HepG2 (cell line): ENCODE measurements at regions not wholly inside any gene's neighbourhood (a gene's known extent, or its start where the extent isn't known, plus 50 kb on each side); places are given as distances from the start of the nearest gene placed in this dataset.

Source experiments
- ATAC-seq: fragments of 200-7000 bp; cut with Tn5 transposase; 3 replicates; pipeline ENCODE4 v1.9.1; 2020; ENCODE audit warnings: mild to moderate bottlenecking, moderate library complexity
- BruUV-seq: library from RNA; stranded (reverse); fragments of 400-500 nt; replicated peaks from 2 replicates; lab custom pipeline; 2021; lab: Mats Ljungman, UMichigan
- CTCF ChIA-PET: fragments of 300-600 bp; formaldehyde crosslinking; extraction: SDS; loops from one replicate; lab custom pipeline; 2021; ENCODE audit warnings: low total read pairs, inconsistent platforms, low intra/inter-chr PET ratio; lab: Yijun Ruan, JAX
- POLR2A ChIA-PET: fragments of 350-600 bp; sonication (Branson Sonifier 250); formaldehyde crosslinking; loops from one replicate; lab custom pipeline; 2020; ENCODE audit warnings: antibody characterized with exemption, inconsistent platforms; lab: Yijun Ruan, JAX
- DNase-seq: peaks from one replicate; pipeline ENCODE4 v3.0.0-alpha.2; 2015; ENCODE audit warnings: low spot score
- FAIRE-seq: peaks from 3 replicates; lab custom pipeline; 2011; peaks lifted over from hg19 to GRCh38; lab: Jason Lieb, UNC
- H2AFZ ChIP-seq: one replicate; pipeline ENCODE4 v1.6.1; 2011; ENCODE audit warnings: low read length, inconsistent platforms
- H3K27ac ChIP-seq: fragments of 300-600 bp; 3 replicates; pipeline ENCODE4 v1.8.0; 2011; ENCODE audit warnings: mixed run types, mild to moderate bottlenecking, mixed read lengths, low read length, inconsistent platforms; ENCODE audit not compliant: insufficient read depth; ENCODE audit errors: extremely low read length
- H3K27me3 ChIP-seq, 2 experiments: fragments of 200-600 bp in 1 of 2; 2 replicates in 1 of 2; 3 replicates in 1 of 2; pipeline versions ENCODE4 v1.6.0 to v1.8.0; 2011; ENCODE audit warnings: low read length in 2 of 2, mild to moderate bottlenecking in 2 of 2, moderate library complexity in 2 of 2, inconsistent platforms in 1 of 2; ENCODE audit not compliant: insufficient read depth in 2 of 2, control insufficient read depth in 1 of 2
- H3K36me3 ChIP-seq, 2 experiments: fragments of 200-600 bp in 1 of 2; replicated peaks in 1 of 2; 2 replicates in 1 of 2; 3 replicates in 1 of 2; pipeline versions ENCODE4 v1.5.1 to v1.8.0; 2011; ENCODE audit warnings: low read length in 2 of 2, inconsistent platforms in 1 of 2; ENCODE audit not compliant: insufficient read depth in 2 of 2, control insufficient read depth in 1 of 2
- H3K4me1 ChIP-seq: 2 replicates; pipeline ENCODE4 v1.5.1; 2012; ENCODE audit warnings: low read length, inconsistent platforms; ENCODE audit not compliant: insufficient read depth
- H3K4me2 ChIP-seq: 2 replicates; pipeline ENCODE4 v1.6.0; 2011; ENCODE audit warnings: low read depth, low read length, inconsistent platforms
- H3K4me3 ChIP-seq, 3 experiments: fragments of 200-600 bp in 1 of 3; sonication (generic), shearing (Covaris generic) in 1 of 3; replicated peaks in 1 of 3; 2 replicates each; pipeline ENCODE4 v1.5.1; 2011 to 2016; ENCODE audit warnings: low read length in 3 of 3, inconsistent platforms in 2 of 3, low read depth in 2 of 3, mild to moderate bottlenecking in 2 of 3, control low read depth in 1 of 3, mixed read lengths in 1 of 3; ENCODE audit not compliant: insufficient read depth in 1 of 3
- H3K79me2 ChIP-seq: one replicate; pipeline ENCODE4 v1.6.1; 2011; ENCODE audit warnings: low read length, inconsistent platforms; ENCODE audit not compliant: insufficient read depth
- H3K9ac ChIP-seq: 2 replicates; pipeline ENCODE4 v1.6.0; 2011; ENCODE audit warnings: mild to moderate bottlenecking, low read depth, low read length, inconsistent platforms; ENCODE audit not compliant: insufficient read depth
- H3K9me3 ChIP-seq: 2 replicates; pipeline ENCODE4 v1.5.1; 2012; ENCODE audit warnings: mild to moderate bottlenecking, low read length
- H4K20me1 ChIP-seq: 2 replicates; pipeline ENCODE4 v1.6.0; 2011; ENCODE audit warnings: inconsistent platforms, mild to moderate bottlenecking, low read length, moderate library complexity; ENCODE audit not compliant: insufficient read depth
- FOXA1 ChIP-seq, 2 experiments: fragments of 450-650 bp in 1 of 2; sonication (generic) in 1 of 2; formaldehyde crosslinking in 1 of 2; IDR thresholded peaks; 2 replicates each; pipeline versions ENCODE4 v1.4.0 to v1.6.1; 2016 to 2020; ENCODE audit warnings: missing genetic modification reagents in 1 of 2
- GPN1 ChIP-seq: sonication (generic); formaldehyde crosslinking; IDR thresholded peaks from 2 replicates; pipeline ENCODE4 v1.5.1; 2020; ENCODE audit warnings: missing genetic modification reagents, borderline replicate concordance
- KLF16 ChIP-seq, 2 experiments: sonication (generic) in 1 of 2; formaldehyde crosslinking in 1 of 2; IDR thresholded peaks; 2 replicates each; pipeline versions ENCODE4 v1.6.1 to v1.8.0; 2016 to 2023; ENCODE audit warnings: missing genetic modification reagents in 2 of 2, missing compliant biosample characterization in 1 of 2
- MEF2D ChIP-seq: sonication (generic); formaldehyde crosslinking; IDR thresholded peaks from 2 replicates; pipeline ENCODE4 v1.5.1; 2020; ENCODE audit warnings: mild to moderate bottlenecking, missing genetic modification reagents
- MTA1 ChIP-seq: sonication (generic); formaldehyde crosslinking; IDR thresholded peaks from 2 replicates; pipeline ENCODE4 v1.4.0; 2020; ENCODE audit warnings: missing genetic modification reagents, mild to moderate bottlenecking, borderline replicate concordance
- TCF7 ChIP-seq: sonication (generic); IDR thresholded peaks from 2 replicates; pipeline ENCODE4 v1.6.1; 2016; ENCODE audit warnings: antibody characterized with exemption, low read depth
- ZNF335 ChIP-seq: sonication (generic); formaldehyde crosslinking; IDR thresholded peaks from 2 replicates; pipeline ENCODE4 v1.4.0; 2020; ENCODE audit warnings: missing genetic modification reagents
- WGBS: methylation state at CpG from one replicate; pipeline ENCODE4 v1.1.6; 2017; ENCODE audit warnings: low lambda C conversion rate; 5-methylcytosine and 5-hydroxymethylcytosine counted together
- in situ Hi-C: cut with HindIII; loops from 2 replicates; pipeline ENCODE4 v1.10.0; 2017; ENCODE audit warnings: low pct_unique_long_range_greater_than_20kb; ENCODE audit not compliant: extremely low pct_ligation_motif_present
- intact Hi-C: fragments of 100-400 bp; cut with micrococcal nuclease; formaldehyde crosslinking; loops from one replicate; pipeline ENCODE4 v1.10.0; 2022; ENCODE audit not compliant: unreplicated experiment
- TF ChIP-seq, protein P1 (sequence below): sonication (generic); formaldehyde crosslinking; IDR thresholded peaks from 2 replicates; pipeline ENCODE4 v1.4.0; 2020; ENCODE audit warnings: missing genetic modification reagents
- TF ChIP-seq, protein P2 (sequence below): IDR thresholded peaks from 2 replicates; pipeline ENCODE4 v1.6.1; 2016; ENCODE audit warnings: missing biosample characterization, missing genetic modification reagents, low read depth

GRCh38 chr3:67848299-67848698, 193.9 kb upstream of the SUCLG2 start:
- H3K4me1 ChIP-seq: no peaks in the 10 kb centered on the region
- H3K79me2 ChIP-seq: no peaks in the 10 kb centered on the region
- POLR2A ChIA-PET: no interaction called here
- H3K27me3 ChIP-seq: no peaks in the 10 kb centered on the region; a peak in 1 of 5 replicates
- H3K9ac ChIP-seq: no peak overlapping the region
- no TSS peak for BruUV-seq
- ATAC-seq (no peak), FAIRE-seq (no peak), DNase-seq (no peak)
- no peak overlapping the region for H2AFZ ChIP-seq
- no peaks in the 10 kb centered on the region for H3K36me3 ChIP-seq
- in situ Hi-C loops (no loop called here), intact Hi-C loops (no loop called here)
- no peak for TF ChIP-seq ZNF335 (CRISPR knock-in tag)
- TF ChIP-seq MEF2D (CRISPR knock-in tag): no peak
- TF ChIP-seq KLF16 (CRISPR knock-in tag; IDR thresholded peaks at IDR 0.05): no peak
- TF ChIP-seq, protein P1, sequence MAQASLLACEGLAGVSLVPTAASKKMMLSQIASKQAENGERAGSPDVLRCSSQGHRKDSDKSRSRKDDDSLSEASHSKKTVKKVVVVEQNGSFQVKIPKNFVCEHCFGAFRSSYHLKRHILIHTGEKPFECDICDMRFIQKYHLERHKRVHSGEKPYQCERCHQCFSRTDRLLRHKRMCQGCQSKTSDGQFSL: no peak
- TF ChIP-seq, protein P2, sequence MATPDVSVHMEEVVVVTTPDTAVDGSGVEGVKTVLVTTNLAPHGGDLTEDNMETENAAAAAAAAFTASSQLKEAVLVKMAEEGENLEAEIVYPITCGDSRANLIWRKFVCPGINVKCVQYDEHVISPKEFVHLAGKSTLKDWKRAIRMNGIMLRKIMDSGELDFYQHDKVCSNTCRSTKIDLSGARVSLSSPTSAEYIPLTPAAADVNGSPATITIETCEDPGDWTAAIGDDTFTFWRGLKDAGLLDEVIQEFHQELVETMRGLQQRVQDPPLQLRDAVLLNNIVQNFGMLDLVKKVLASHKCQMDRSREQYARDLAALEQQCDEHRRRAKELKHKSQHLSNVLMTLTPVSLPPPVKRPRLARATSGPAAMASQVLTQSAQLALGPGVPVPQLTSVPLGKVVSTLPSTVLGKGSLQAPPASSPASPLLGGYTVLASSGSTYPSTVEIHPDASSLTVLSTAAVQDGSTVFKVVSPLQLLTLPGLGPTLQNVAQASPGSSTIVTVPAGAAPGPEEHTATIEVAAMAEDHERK: no peak
- no peak for TF ChIP-seq GPN1 (CRISPR knock-in tag)
- no peak for TF ChIP-seq FOXA1 (IDR thresholded peaks at IDR 0.05)
- no peak for TF ChIP-seq FOXA1 (CRISPR knock-in tag; IDR thresholded peaks at IDR 0.05)
- CTCF ChIA-PET: no interaction called here
- H4K20me1 ChIP-seq: no peaks in the 10 kb centered on the region
- no peak overlapping the region for H3K27ac ChIP-seq
- no peak overlapping the region for H3K4me3 ChIP-seq
- WGBS: 17% methylated on average over 3 of the region's 3 CpGs
- H3K4me2 ChIP-seq: no peak overlapping the region
- H3K9me3 ChIP-seq: no peaks in the 10 kb centered on the region

DNA sequence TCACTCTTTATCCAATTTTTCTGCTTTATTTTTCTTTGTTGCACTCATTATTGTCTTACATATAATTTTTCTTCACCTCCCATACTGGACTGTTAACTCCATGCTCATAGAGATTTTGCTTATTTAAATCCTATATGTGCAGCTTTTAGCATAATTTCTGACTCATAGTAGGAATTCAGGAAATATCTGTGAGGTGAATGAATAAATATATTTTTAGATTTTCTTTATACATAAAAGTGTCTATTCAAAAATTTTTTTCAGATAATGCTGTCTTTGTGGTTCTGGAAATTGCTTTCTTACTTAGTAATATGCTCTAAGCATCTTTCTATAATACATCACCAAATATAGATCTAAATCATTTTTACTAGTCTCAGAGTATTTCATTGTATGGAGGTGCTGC, 191.8 kb upstream of the SUCLG2 start:
- H3K79me2 ChIP-seq: no peaks in the 10 kb centered on the region
- intact Hi-C loops: no loop called here
- ATAC-seq (no peak), FAIRE-seq (no peak), DNase-seq (no peak)
- no TSS peak for BruUV-seq
- no peaks in the 10 kb centered on the region for H3K9me3 ChIP-seq
- in situ Hi-C loops: no loop called here
- no peak for TF ChIP-seq MTA1
- TF ChIP-seq TCF7: no peak
- no peaks in the 10 kb centered on the region for H3K4me1 ChIP-seq
- POLR2A ChIA-PET: no interaction called here
- H3K27me3 ChIP-seq: no peaks in the 10 kb centered on the region; a peak in 1 of 5 replicates
- no peak overlapping the region for H3K9ac ChIP-seq
- H2AFZ ChIP-seq: no peak overlapping the region
- no peak overlapping the region for H3K4me3 ChIP-seq
- H4K20me1 ChIP-seq: no peaks in the 10 kb centered on the region
- no peak overlapping the region for H3K4me2 ChIP-seq
- CTCF ChIA-PET: no interaction called here
- H3K36me3 ChIP-seq: no peaks in the 10 kb centered on the region
- H3K27ac ChIP-seq: no peak overlapping the region
